Pons (tissue), 1 donor: ENCODE measurements at regions not wholly inside any gene's neighbourhood (a gene's known extent, or its start where the extent isn't known, plus 50 kb on each side); places are given as distances from the start of the nearest gene placed in this dataset.

Experiments used
- DNase-seq: peaks from one replicate; pipeline ENCODE4 v3.0.0-alpha.2; 2016; ENCODE audit warnings: low spot score

DNA sequence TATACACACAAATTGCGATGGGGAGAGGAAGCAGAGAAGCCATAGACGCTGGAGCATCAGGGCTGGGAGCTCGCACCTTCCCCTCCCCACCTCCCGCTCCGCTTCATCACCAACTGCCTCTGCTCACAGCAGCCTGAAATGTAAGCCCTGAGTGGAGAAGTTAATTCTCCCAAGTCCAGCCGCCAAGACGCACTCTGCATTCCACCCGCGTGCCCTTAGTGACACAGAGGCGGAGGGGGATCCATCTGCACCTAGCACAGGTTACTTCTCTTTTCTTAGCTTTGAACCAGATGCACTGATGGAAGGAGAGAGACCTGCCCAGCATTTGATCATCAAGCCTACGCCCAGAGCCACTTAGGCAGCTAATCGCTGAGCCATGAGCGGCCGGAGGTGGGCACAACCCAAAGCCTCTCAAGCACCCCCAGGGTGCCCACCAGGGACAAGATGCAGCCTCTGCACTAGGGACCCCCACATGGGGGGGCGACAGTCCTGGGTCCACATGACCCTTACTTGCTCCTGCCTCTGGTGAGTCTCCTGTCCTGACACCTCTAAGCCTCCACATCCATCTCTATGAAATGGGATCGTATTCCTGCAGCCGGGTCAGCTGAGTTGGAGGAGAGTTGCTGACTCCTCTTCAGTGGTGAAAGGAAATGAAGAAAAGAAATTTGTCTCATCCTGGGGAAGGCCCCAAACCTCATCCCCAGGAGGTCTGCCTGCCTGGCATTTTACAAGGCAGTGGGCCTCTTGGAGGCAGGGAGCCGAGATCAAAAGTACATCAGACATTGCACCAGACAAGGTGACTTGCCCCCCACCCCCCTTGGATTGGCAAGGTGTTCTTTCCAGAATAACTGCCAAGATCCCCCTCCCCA lies 316.2 kb downstream of the MATN1 start:
- DNase-seq, result no peak

DNA sequence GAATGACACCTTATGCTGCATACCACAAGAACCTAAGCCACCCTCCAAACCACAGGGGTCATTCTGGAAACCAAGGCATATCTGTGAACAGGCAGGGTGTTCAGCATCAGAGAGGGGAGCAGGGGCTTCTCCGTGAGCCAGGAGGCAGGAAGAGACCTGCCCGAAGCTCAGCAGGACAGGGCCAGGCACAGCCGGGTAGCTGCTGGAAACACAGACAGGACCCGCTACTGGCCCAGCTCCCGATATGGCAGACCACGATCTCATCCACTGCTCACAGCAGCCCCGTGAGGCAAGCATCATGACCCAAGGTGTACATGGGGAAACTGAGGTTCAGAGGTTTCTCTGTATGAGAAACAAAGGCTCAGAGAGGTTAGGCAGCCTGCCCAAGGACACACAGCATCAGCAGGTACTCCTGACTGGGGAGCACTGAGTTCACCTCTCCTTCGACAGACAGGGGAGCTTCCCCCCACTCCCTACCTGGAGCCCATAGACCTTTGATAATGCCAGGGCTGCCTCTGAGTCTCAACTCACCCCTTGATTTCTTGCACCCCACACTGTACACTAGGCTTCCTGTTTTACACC lies 317.7 kb downstream of the MATN1 start:
- DNase-seq, result no peak

DNA sequence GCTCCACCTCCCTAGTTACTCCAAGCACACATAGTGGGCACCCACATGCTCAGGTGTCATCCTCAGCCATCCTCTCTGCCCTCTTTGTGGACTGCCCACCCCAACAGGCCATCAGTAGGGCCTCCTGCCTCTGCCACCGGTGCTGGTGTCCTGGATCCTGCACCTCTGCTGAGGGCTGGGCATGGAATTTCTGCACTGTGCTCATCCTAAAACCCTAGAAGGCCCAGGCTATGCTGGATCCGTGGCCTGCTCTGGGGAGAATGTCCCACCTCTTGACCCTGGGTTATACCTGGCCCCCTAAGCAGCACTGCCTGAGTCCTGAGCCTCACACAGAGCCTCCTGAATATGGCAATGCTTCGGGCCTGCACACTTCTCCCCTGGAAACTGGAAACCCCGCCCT lies 318.3 kb downstream of the MATN1 start:
- DNase-seq, result no peak

DNA sequence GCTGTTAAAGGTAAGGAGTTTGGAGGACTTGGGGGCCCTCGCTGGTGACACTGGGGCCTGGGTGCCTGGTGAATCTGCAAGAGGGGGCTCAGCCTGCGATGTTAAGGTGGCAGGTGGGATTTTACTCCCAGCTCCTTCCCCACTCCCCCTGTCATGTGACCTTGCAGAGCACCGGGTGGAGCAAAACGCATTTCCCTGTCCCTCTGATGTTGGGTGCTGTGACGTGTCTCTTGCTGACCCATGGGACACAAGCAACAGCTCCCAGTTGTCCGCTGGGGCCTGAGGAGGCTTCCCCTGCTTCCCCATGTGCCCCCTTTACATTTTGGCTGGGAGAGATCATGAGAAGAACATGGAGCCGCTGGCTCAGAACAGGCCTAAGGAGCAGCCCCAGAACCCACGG lies 319.0 kb downstream of the MATN1 start:
- no peak for DNase-seq

DNA sequence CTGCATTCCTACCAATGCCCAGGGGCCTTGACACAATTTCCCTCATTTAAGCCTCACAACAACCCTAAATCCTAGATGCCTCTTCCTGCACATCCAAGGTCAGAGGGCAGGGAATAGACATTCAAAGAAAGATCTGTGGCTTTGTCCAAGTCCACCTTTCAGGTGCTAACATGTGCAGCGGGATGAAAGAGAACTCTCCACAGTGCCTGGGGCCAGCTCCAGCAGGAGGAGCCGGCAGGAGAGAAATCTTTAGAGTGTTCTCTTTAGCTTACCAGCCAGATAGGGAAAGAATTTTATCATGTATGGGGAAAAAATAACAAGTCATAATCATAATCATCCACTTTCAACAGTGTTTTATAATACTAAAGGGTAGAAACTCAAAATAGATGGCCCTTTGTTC lies 319.7 kb downstream of the MATN1 start:
- no peak for DNase-seq

DNA sequence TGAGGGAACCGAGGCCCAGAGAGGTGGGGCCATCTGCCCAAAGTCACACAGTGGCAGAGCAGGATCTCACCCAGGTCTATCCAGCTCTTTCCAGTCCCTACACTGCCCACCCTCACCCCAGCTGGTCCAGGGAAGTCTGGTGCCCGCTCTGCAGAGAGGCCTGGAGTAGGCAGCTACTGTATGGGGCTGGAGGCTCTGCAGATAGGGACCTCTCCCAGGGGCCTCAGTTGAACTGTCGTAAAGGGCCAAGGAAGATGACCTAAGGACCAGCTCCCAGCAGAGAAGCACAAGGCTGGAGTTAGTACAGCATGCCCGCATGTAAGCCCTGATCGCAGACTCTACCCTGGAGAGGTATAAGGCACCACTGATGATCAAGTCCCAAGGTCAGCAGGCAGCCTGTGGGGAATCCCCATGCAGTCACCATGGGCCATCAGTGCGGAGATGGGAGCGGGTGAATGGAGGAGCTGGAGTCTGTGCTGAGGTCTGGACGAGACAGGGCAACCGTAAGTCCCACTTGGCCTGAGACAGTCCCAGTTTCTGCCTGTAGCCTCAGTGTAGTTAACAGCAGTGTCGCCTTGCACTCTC lies 320.2 kb downstream of the MATN1 start:
- no peak for DNase-seq

DNA sequence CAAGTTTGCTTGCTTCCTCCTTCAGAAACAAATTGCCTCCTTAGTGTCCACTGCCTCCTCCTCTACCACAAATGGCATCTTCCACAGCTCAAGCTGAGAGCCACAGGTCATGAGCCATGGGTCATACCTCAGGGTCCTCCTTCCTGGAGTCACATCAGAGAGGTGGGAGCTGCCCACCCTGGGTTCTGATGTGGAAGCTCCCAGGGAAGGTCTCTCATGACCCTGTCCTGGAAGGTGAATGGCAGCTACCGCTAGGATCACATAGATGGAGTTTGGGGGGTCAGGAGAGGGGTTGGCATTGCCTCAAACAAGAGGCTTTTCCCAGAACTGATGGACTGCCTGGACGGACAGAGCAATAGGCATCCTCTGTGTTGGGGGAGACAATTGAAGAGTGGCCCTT lies 321.4 kb downstream of the MATN1 start:
- no peak for DNase-seq

DNA sequence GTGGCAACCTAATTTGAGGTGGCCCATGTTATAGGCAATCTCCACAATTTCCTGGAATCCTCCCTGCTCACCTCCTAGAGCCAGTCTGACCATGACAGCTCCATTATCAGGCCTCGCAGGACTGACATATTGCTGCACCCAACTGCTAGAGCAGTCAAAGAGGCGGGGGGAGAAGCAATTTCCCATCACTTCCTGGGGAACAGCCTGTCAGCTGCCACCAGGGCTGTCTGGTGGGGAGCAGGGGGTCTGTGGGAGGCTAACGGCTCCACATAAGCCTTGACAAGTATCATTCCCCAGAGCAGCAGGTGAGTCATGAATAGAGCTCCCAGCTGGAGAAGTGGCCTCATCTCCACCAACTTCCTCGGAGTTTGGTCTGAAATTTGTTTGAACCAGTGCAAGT lies 322.9 kb downstream of the MATN1 start:
- no peak for DNase-seq

DNA sequence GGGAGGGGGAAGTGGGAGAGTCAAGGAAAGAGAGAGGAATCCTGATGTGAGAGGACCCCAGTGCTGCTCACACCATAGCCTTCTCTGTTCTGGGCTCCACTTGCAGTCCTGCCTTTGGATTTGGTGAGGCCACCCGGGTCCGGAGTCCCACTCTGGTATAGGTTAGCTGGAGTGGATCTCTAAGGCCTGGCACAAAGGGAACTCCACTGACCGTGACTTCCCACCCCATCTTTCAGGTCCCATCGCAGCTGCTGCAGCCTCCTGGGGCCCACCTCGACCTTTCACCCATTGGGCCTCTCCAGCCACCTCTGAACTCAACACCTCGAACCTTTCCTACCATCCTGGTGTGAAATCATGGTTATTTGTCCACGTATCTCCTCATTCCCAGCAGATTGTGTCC lies 324.4 kb downstream of the MATN1 start:
- DNase-seq, result no peak

DNA sequence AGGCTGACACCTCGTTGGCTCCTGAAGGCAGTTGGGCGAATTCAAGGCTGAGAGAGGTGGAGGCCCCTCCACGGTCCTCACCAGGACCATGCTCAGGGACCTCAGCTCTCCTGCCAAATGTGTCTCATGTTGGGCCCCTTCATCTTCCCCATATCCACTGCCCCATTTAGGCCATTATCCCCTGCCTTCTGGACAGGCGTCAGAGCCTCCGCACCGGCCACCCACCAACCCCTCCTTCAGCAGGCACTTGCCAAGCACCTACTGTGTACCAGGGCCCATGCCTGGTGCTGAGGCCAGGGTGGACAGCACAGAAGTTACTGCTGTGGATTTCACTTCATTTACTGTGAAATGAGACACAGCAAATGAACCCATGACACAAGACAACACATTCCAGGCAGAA lies 325.8 kb downstream of the MATN1 start:
- no peak for DNase-seq

DNA sequence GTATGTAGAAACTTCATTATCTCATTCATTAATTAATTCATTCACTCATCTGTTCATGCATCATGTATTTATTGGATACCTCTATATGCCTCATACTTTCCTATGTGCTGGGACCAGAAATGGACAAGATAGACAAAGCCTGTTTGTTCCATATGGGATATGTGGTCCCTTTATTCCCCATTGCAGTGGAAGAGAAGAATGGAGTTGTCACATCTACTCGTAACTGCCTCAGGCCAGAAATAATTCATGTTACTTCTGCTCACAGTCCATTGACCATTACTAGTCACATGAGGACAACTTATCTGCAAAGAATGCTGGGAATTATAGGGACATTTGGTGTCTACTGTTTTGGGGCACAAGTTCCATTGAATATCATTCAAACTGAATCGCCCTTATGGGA lies 327.8 kb downstream of the MATN1 start:
- no peak for DNase-seq

DNA sequence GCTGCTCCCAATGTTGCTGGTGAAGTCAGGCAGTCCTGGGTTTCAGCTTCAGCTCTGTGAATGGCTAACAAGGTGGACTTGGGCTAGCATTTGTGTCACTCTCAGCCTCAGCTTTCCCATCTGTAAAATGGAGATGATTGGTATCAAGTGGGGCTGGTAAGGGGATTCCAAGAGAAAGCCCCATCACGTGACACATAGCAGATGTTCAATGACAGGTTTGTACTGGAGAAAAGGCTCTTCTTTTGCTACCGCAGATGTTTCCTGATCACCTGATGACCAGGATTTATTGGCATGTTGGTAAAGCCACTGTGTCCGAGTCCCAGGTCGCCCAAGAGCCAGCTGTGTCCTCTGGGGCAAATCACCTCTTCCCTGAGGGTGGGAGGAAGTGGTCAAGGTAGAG lies 335.0 kb downstream of the MATN1 start:
- no peak for DNase-seq

DNA sequence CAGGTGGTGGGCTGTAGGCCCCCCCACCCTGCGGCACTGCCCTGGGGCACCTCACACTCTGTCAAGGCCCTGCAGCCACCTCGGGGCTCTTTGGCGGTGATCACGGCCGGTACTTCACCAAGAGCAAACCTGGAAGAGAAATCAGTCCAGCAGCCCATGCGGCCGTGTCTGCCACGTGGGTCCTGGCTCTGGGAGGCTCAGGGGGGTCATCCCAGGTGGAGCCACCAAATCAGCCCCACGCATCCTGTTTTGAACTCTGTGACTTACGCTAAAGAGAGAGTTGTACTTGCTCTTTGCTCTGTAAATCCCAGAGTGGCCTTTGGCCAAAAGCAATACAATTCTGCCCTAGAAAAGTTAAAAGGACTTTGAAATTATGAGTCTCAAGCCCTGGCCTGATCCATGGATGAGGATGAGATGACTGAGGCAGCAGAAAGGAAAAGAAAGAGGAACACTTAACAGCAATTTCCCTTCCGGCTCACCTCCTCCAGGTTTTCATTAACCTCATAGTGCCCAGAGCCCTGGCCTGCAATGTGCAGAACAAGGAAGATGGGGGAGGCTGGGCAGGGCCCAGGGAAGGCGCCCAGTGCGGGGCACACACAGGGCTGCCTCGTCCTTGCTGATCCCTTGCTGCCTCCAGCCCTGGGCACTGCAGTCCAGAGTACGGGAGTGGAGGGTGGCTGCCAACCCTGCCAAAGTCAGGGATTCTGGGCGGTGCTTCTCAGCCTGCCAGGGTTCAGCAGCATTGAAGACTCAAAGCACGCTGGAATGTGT lies 337.0 kb downstream of the MATN1 start:
- no peak for DNase-seq

DNA sequence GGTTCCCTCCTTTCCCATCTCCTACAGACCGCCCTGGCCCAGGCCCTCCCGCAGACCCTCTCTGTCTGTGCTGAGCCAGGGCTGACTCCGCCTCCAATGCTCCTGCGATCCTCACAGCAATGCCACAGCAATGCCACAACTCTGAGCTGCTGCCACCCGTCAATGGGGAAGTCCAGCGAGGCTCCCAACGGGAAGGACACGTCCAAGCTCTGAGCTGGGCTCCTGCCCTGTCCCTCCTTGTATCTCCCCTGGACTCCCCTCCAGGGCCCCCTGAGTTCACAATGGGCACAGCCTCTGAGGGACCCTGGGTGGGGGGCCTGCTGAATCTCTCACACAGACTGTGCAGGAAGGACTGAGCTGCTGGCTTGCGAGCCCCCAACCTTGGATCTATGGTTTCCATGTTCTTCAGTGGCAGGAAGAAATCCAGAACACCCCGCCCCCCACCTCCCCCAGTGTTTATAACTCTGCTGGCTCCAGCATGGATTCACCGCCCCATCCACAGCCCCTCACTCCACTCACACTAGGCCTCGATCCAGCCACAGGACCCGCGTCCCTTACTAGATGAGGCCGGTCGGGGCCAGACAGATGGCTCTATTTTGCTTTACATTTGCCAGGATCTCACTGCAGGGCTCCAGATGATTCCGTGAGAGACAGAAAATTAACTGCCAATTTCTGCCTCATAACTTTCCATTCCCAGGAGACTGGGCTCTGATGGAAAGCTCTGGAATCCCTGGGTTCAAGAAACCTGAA lies 338.0 kb downstream of the MATN1 start:
- no peak for DNase-seq

DNA sequence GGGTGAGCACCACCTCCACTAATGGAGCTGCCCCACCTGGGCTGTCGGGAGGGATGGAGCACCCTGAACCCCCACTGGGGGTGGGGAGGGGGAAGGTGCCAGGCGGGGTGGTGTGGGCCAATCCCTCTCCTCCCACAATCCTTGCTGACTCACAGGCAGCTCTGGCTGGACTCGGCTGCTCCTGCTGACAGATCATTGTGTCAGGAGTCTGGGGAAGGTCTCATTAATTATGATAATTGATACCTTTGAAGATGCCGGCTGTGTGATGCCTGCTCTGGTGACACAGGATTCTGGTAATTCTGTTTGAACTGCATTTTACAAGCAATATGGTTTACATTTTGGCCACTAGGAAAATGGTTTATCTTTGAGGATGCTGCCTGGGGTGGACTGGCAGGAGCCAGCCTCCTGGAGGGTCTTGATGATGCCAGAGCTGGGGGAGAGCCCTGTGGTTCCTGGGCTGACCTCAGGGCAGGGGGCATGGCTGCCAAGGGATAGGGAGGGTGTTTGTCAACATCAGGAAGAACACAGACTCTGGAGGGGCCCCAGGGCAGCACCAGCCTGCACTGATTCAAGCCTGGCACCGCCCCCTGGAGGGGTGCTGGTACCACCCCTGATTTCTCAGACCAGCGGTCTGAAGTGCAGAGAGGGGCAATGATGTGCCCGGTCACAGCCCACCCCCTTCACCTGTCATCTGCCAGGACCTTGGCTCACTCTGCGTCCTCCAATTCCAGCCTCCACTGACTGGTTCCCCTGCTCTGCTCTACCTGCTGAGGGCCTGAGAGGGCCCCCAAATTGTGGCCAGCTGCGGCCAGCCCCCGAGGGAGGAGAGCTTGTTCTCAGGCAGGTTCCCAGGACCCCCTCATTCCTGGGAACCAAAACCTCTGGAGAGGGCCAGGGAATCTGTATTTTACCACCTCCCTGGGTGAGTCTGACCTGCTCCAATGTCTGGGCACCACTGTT lies 338.8 kb downstream of the MATN1 start:
- DNase-seq, result no peak

DNA sequence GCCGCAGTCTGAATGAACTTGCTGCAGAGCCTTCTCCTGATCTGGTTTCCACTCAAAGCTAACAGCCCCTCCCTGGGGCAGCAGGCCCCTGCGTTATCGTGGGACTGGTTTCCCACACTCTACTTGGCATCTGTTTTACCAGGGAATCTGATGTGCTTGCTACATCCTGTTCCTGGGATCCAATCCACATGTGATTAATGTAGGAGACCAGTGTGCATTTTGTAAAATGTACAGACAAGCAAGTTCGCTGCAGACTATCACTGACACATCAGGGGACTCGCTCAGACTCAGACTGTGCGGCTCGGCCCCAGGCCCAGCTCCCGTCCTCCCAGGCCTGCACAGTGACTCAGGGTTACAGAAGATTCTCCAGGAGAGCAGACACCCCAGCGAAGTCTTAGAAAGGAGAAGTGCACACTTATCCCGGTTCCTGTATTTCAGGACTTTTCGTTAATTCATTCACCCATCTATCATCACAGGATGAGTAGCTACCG lies 340.1 kb downstream of the MATN1 start:
- DNase-seq, result no peak

DNA sequence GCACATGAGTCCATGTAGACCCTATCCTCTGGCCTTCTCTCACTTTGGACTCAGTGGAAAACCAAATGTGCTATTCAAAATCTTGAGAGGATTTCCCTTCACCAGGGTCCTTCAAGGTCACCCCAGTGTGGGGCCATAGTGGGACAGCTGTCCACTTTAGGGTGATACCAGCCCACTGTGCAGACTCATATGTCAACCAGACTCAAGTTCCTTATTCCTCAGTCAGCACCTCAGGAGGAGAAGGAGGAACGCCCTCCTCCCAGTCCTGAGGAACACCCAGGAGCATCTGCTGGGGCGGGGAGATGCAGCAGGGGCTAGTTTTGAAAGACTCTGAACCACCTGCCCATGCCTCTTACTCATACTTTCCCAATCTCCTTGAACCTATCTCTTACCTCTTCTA lies 340.9 kb downstream of the MATN1 start:
- DNase-seq, result no peak

DNA sequence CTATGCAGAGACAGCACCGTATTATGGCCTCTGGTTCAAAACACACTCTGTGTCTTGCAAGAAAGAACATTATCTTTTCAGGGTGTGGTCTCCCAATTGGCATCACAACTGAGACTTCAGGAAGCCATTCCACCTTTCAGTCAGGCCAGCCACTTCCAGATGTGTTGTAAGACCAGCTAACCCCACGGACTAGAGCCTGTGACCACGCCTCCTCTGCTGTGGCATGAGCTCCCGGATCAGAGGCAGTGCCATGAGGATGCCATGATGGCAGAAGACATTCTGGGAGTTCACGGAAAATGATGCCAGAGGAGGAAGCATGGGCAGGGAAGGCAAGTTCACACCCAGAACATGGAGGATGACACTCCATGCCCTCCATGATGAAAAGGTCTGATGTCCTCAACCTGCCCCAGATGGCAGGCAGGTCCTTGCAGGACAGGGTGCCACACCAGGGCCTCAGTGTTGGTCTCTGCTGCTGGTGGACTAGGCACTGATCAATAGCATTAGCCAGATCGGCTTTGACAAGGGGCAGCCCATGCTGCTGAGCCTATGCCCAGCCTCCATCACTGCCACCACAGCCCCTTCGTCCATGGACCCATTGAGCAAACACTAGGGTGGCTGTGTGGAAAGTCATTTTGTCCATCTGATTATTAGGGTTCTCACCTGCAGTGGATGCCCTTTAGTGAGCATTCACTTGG lies 341.6 kb downstream of the MATN1 start:
- no peak for DNase-seq

DNA sequence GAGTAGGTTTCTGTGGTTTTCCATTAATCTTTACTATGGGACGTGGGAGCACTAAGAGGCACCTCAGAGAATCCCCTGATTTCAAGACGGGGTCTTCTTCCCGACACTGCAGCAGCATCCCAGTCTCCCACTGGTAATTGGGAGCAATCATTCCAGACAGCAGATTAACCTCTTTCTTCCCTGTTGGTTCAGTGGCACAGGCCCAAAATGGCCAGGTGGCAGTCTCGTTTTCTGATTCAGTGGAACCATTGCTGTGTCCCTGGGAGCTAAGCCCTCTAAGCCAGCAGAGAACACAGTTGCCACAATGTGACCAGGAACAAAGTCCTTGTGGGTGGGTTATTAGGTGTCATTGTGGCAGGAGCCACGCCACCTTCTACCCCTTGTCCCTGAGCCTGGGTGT lies 342.1 kb downstream of the MATN1 start:
- DNase-seq, result no peak

DNA sequence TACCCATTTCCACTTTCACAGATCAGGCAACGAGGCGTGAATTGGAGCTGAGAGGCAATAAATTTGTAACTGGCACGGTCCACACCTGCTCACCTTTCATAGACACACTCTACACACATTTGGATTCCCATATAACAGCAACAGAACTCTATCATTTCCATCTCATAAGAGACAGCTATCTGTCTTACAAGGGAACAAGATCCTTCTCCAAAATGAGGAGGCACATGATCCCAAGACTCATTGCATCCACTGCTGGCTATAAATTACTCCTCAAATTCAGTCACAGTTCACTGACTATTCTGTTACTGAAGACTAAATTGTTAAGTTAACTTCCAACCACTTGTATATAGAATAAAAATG lies 342.8 kb downstream of the MATN1 start:
- no peak for DNase-seq
